SU-DHL-6 (cell line): ENCODE measurements at regions not wholly inside any gene's neighbourhood (a gene's known extent, or its start where the extent isn't known, plus 50 kb on each side); places are given as distances from the start of the nearest gene placed in this dataset.

Source experiments
- CTCF ChIP-seq: fragments of 200-600 bp; sonication (generic); IDR thresholded peaks from one replicate; pipeline ENCODE4 v1.5.1; 2017; ENCODE audit warnings: antibody characterized with exemption, mild to moderate bottlenecking, low read length, moderate library complexity; ENCODE audit not compliant: insufficient read depth, poor library complexity, severe bottlenecking
- EZH2phosphoT487 ChIP-seq: fragments of 200-600 bp; sonication (generic), shearing (Covaris generic); conservative IDR thresholded peaks from 2 replicates; pipeline ENCODE4 v1.6.1; 2018; ENCODE audit warnings: mild to moderate bottlenecking, antibody characterized with exemption, low read length, moderate library complexity, mixed read lengths

GRCh38 chr11:134743820-134744195 lies 331.8 kb upstream of the B3GAT1 start:
- TF ChIP-seq EZH2phosphoT487, result no peak
- TF ChIP-seq CTCF, result no peak
